ENCODE measurements at regions not wholly inside any gene's neighbourhood (a gene's known extent, or its start where the extent isn't known, plus 50 kb on each side); places are given as distances from the start of the nearest gene placed in this dataset.
"Not testable (repeated sequence)": the region's sequence is repeated elsewhere in the genome, so short reads cannot be mapped to it uniquely, and the experiment has no call there.

- DNase-seq: no peak
These were observed 444.1 kb downstream of the SOCS6 start for GRCh38 chr18:70732916-70733315.

- no peak for DNase-seq
These were observed 443.3 kb downstream of the SOCS6 start for GRCh38 chr18:70732188-70732587.

- no peak for DNase-seq
These were observed 431.8 kb downstream of the SOCS6 start for GRCh38 chr18:70720607-70721006.

DNA sequence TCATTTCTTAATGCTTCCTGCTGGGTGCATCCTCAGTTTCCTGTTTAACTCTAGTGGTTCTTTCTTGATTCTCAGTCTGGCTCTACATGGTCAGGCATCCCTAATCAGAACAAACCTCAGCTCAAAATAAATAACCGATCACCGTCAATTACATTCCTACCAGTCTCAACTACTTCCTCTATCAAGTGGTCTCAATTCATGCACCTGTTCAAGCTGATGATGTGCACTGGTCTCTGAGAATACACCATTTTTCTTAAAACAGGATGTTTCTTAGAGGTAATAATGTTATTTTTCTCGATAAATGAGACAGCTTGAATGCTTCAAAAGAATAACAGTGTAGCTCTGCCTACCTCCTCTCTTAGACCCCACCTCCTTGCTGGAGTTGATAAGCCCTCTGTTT is 420.9 kb downstream of the SOCS6 start:
- no peak for DNase-seq

GRCh38 chr18:70709144-70709543 is 420.3 kb downstream of the SOCS6 start:
- no peak for DNase-seq

GRCh38 chr18:70705831-70706416 is 417.1 kb downstream of the SOCS6 start:
- DNase-seq: no peak

DNA sequence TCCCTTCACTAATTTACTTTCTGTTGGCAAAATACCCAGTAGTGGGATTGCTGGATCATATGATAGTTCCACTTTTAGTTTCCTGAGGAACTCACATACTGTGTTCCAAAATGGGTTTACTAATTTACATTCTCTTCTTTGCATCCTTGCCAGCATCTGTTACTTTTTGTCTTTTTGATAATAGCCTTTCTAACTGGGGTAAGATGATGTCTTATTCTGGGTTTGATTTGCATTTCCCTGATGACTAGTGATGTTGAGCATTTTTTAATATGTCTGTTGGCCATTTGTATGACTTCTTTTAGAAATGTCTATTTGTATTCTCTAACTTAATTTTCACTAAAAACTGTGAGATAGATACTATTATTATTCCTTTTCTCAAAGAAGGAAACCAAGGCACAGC is 411.7 kb downstream of the SOCS6 start:
- DNase-seq: no peak

DNA sequence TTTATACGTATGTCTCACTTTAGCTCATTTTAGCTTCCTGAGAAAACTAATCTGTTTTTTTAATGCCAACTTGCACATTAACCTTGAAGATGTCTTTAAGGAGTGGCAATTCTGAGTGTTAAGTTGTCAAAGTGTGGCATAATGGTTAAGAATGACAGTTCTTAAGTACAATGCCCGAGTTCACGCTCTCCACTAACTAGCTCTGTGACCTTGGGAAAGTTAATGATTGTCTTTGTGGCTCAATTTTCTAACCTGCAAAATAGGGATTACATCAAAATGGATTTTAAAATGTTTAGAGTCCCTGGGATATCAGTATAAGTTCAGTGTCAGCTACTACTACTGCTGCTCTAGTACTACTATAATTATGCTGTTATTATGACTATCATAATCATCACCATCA is 409.7 kb downstream of the SOCS6 start:
- no peak for DNase-seq

- DNase-seq: no peak
These were observed 404.4 kb downstream of the SOCS6 start for GRCh38 chr18:70693246-70693645.

- DNase-seq: not testable (repeated sequence)
These were observed 400.9 kb downstream of the SOCS6 start for GRCh38 chr18:70689765-70690164.

- DNase-seq: no peak
These were observed 399.4 kb downstream of the SOCS6 start for GRCh38 chr18:70688286-70688685.

- DNase-seq: no peak
These were observed 396.0 kb downstream of the SOCS6 start for GRCh38 chr18:70684821-70685220.

DNA sequence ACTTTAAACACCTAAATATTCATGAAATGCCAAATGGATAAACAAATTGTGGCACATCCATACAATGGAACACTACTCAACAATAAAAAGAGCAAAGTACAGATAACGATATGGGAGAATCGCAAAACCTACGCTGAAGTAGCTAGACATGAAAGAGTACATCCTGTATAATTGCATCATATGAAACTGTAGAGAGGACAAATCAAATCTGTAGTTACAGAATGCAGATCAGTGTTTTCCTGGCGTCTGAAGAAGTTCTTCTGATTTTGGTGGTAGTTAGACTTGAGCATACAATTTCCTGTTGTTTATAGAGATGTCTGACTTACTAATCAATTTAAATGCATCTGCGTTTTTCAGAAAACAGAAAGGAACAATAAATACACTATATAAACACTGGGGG is 394.4 kb downstream of the SOCS6 start:
- DNase-seq: peak in 1 of 5 donors; percentile 33

DNA sequence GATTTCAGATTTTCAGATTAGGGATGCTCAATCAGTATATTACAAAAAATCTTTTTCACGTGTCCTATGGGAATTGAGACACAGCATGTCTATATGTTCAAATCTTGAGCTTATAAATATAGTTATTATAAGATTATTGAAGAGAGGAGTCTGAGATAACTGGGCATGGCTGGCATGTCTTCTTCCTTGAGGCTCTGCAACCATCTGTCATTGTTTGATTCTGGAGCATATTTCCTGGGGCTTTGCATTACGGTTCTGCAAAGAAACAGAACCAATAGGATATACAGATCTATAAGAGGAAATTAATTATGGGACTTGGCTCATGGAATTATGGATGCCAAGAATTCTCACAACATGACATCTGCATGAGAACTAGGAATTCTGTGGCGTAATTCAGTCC is 386.1 kb downstream of the SOCS6 start:
- no peak for DNase-seq

DNA sequence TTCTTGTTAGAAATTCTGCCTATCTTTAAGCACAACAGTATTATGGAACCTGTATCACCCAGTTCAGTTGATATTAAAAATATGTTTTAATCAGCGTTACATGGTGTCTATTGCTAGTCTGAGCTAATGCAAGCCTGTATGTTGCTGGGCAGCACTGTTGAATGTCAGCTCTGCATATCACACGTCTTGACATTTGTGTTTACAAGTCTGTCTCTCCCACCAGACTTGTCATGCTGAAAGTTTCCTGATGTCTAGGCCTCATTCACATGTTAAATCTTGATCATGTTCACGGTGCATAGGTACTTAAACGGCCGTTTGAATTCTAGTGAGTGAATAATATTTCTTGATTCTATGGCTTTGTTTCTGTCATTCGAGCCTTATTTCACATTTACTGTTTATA is 385.0 kb downstream of the SOCS6 start:
- no peak for DNase-seq

- peak in 3 of 5 donors; percentile 2 to 32 (median 13) for DNase-seq
These were observed 383.7 kb downstream of the SOCS6 start for GRCh38 chr18:70672581-70672980.

DNA sequence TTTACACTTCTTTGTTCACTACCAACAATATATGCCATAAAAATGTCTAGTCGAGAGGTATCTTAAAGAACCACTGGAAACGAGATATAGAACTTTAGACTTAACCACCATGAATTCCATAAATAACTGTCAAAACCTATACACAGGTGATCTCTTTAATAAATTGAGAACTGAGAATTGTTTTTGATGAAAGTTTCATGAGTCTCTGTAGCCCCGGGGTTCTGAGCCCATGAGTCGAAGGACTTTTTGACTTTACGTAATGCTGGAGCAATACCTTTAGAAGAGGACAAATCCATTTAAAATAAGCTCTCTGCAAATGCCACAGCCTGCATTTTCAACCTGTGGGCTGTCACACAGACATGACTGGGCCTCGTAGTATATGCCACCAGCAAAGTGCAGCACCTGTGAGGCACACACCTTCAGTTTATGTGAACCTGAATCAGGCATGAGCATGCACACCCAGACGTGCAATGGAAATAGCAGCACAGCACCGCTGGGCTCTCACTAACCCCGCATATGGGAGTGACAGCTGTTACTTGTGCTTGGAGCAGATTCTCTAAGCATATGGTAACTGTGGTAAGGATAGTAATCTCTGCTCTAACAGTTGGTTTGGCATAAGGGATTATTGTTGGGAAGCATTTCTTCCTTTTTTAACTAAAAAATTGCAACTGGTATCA is 383.2 kb downstream of the SOCS6 start:
- DNase-seq: no peak

- DNase-seq: no peak
These were observed 378.1 kb downstream of the SOCS6 start for GRCh38 chr18:70666936-70667335.

DNA sequence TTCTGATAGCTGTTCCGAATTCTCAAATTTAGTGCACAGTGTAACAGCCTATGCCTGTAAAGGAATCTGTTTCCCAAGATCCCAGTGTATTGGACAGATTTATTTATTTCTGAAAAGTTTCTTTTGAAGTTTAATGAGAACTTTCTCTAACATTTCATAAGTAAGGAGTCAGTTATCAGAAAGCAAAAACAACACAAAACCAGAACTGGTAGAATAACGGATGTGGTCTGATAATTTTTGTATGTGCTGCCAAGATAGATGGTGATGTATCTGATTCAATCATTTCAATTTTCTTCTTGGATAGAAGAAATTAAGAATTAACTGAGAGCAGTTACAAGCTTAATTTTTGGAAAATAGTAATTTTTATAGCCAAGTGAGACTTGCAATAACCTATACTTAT is 374.3 kb downstream of the SOCS6 start:
- DNase-seq: no peak

DNA sequence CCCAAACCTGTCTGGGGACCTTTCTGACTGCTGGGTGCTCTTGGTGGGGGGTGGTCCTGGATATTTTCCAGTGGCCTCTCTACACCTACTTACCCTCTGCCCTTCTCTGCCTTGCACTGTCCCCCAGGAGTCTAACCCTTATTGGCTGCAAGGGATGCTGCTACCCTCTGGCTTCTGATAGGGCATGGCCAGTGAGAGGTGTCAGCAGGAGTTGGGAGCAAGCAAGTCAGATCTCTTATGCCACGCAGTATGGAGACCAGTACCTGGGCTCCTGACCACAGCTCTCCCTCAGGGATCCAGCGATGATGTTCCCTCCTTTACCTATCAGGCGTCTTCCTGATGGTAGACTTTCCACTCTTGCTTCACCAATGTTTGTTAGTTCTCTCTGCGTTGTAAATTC is 373.7 kb downstream of the SOCS6 start:
- no peak for DNase-seq

GRCh38 chr18:70659036-70659925 is 370.4 kb downstream of the SOCS6 start:
- peak in 2 of 5 donors; percentile 33 to 57 for DNase-seq

GRCh38 chr18:70653671-70654070 is 364.8 kb downstream of the SOCS6 start:
- no peak for DNase-seq

DNA sequence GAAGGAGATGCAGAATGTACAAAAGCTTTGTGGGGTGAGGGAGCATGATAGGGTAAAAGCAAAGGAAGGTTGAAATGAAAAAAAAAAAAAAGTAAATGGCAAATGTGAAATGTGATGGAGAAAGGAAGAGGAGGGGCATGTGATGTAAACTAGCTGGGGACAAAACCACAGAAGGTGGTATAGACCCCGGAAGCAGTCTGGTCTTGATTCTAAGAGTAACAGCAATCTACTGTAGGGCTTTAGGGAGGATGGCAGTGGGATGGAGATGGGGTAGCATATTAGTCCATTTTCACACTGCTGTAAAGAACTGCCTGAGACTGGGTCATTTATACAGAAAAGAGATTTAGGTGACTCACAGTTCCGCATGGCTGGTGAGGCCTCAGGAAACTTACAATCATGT is 362.0 kb downstream of the SOCS6 start:
- DNase-seq: no peak

GRCh38 chr18:70649683-70650082 is 360.8 kb downstream of the SOCS6 start:
- no peak for DNase-seq

All from T-helper 1 cell (primary cell).